ENCODE measurements at regions not wholly inside any gene's neighbourhood (a gene's known extent, or its start where the extent isn't known, plus 50 kb on each side); places are given as distances from the start of the nearest gene placed in this dataset.

DNA sequence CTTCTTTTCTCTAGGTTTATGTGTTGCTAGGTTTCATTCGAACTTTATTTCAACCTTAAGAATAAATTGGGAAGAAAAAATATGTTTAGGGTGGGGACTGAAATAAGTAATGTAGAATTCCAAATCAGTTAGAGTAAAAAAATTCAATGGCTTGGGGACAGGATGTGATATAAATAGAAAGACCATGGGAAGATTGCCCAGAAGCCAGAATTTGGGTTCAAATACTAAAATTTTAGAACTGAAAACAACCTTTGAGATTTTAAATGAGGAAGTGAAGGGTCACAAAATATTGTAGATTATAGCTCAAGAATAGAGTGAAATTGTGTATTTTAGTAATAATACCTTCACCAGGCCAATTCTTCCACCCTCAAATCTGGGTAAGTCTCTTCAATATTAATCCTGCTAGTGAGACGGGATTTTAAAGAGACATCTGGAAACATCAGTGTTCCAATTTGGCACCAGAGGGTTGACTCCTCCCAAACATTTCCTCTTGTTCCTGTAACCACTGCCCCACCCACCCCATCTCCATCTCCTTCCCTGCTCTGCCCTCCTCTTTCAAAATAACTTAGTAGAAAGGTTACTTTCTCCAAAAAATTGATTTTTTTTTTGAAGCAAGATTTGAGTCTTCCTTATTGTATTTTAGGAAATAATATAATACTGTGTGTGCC lies 51.3 kb upstream of the FAM3C start:
- no peak for DNase-seq

DNA sequence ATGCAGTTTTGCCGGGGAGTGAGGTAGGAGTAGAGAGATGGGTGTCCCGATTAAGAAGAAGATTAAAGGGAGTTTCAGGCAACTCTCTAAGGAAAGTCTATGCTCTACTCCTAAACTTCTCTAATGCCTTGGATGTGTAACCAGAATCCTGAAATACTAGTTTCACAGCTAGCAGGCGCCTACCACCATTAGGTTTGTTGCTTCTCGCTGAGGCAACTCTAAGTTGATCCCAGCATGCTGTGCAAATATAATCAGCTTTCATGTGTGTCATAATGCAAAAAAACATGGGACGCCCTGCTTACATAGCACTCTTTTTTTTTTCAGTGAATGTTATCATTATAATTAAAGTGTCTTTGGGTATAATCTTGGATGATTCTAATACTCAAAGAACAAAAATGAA lies 50.4 kb upstream of the FAM3C start:
- no peak for DNase-seq

Data from bone marrow (tissue), 2 donors.